B cell (primary cell): ENCODE measurements at regions not wholly inside any gene's neighbourhood (a gene's known extent, or its start where the extent isn't known, plus 50 kb on each side); places are given as distances from the start of the nearest gene placed in this dataset.

Experiments
- ATAC-seq: fragments of 200-7000 bp; cut with Tn5 transposase; one replicate; pipeline ENCODE4 v1.10.0; 2021; ENCODE audit warnings: low read depth, mild to moderate bottlenecking, moderate number of reproducible peaks, moderate library complexity
- CTCF ChIA-PET: fragments of 350-600 bp; sonication (Branson Sonifier 250); formaldehyde crosslinking; loops from one replicate; lab custom pipeline; 2021; ENCODE audit warnings: antibody characterized with exemption, inconsistent platforms; lab: Charles Lee
- POLR2A ChIA-PET: fragments of 350-600 bp; sonication (Branson Sonifier 250); formaldehyde crosslinking; loops from one replicate; lab custom pipeline; 2021; ENCODE audit warnings: antibody characterized with exemption; lab: Charles Lee
- DNase-seq: peaks from one replicate; pipeline ENCODE4 v3.0.0; 2013
- H2AFZ ChIP-seq: 2 replicates; pipeline ENCODE4 v1.6.1; 2012; ENCODE audit warnings: mild to moderate bottlenecking, low read depth, low read length; ENCODE audit not compliant: insufficient read depth, poor library complexity, severe bottlenecking
- H3K27ac ChIP-seq, 2 donors: 1 replicate in 1 of 2; 2 replicates in 1 of 2; pipeline ENCODE4 v1.5.1; 2012 to 2013; ENCODE audit warnings: low read length in 2 of 2, mild to moderate bottlenecking in 2 of 2, moderate library complexity in 1 of 2
- H3K27me3 ChIP-seq, 4 experiments: fragments of 200-600 bp in 1 of 4; sonication (generic) in 1 of 4; replicated peaks in 1 of 4; 1 replicate in 2 of 4; 2 replicates in 2 of 4; pipeline versions ENCODE4 v1.6.1 to v1.7.0; 2013 to 2016; ENCODE audit warnings: low read length in 3 of 4, mild to moderate bottlenecking in 2 of 4, mixed read lengths in 1 of 4, moderate library complexity in 1 of 4; ENCODE audit not compliant: insufficient read depth in 4 of 4, control insufficient read depth in 3 of 4; ENCODE audit errors: control extremely low read depth in 1 of 4
- H3K36me3 ChIP-seq, 2 experiments: replicated peaks in 1 of 2; 1 replicate in 1 of 2; 2 replicates in 1 of 2; pipeline versions ENCODE4 v1.6.1 to v1.7.1; 2013; ENCODE audit warnings: low read length in 1 of 2; ENCODE audit not compliant: insufficient read depth in 2 of 2, control insufficient read depth in 1 of 2; ENCODE audit errors: control extremely low read depth in 1 of 2, extremely low read depth in 1 of 2
- H3K4me1 ChIP-seq, 2 donors: fragments of 200-600 bp in 1 of 2; sonication (generic) in 1 of 2; 1 replicate in 1 of 2; 2 replicates in 1 of 2; pipeline versions ENCODE4 v1.5.1 to v1.6.1; 2013 to 2017; ENCODE audit warnings: low read length in 2 of 2; ENCODE audit not compliant: control insufficient read depth in 2 of 2, insufficient read depth in 2 of 2
- H3K4me2 ChIP-seq: replicated peaks from 2 replicates; pipeline ENCODE3; 2012; ENCODE audit warnings: mild to moderate bottlenecking, low read depth, low read length; ENCODE audit not compliant: poor library complexity, severe bottlenecking
- H3K4me3 ChIP-seq, 5 experiments: fragments of 200-600 bp in 1 of 5; sonication (generic) in 1 of 5; 1 replicate in 3 of 5; 2 replicates in 2 of 5; pipeline versions ENCODE4 v1.5.1 to v1.7.0; 2011 to 2016; ENCODE audit warnings: low read length in 4 of 5, mild to moderate bottlenecking in 4 of 5, low read depth in 2 of 5, control low read depth in 1 of 5, moderate library complexity in 1 of 5; ENCODE audit not compliant: insufficient read depth in 1 of 5; ENCODE audit errors: control extremely low read depth in 1 of 5, extremely low read depth in 1 of 5
- H3K79me2 ChIP-seq: fragments of 200-600 bp; sonication (generic); one replicate; pipeline ENCODE4 v1.6.0; 2016; ENCODE audit warnings: low read length; ENCODE audit not compliant: control insufficient read depth, insufficient read depth
- H3K9ac ChIP-seq: fragments of 200-600 bp; sonication (generic); 2 replicates; pipeline ENCODE4 v1.6.1; 2017; ENCODE audit warnings: mild to moderate bottlenecking, low read length, moderate library complexity
- H3K9me3 ChIP-seq, 3 donors: one replicate each; pipeline versions ENCODE4 v1.6.1 to v1.7.1; 2013; ENCODE audit warnings: low read length in 2 of 3; ENCODE audit not compliant: control insufficient read depth in 2 of 3, insufficient read depth in 1 of 3; ENCODE audit errors: control extremely low read depth in 1 of 3
- H4K20me1 ChIP-seq: 2 replicates; pipeline ENCODE4 v1.6.0; 2012; ENCODE audit warnings: mild to moderate bottlenecking, low read length; ENCODE audit not compliant: insufficient read depth, control insufficient read depth, poor library complexity, severe bottlenecking
- H3K27ac Mint-ChIP-seq: one replicate; pipeline ENCODE4 v1.8.0; 2021; ENCODE audit warnings: mixed read lengths
- H3K27me3 Mint-ChIP-seq: one replicate; pipeline ENCODE4 v1.8.0; 2021; ENCODE audit warnings: mixed read lengths
- H3K4me1 Mint-ChIP-seq: one replicate; pipeline ENCODE4 v1.8.0; 2021; ENCODE audit warnings: mixed read lengths
- H3K4me3 Mint-ChIP-seq: one replicate; pipeline ENCODE4 v1.8.0; 2021; ENCODE audit warnings: mixed read lengths
- H3K9me3 Mint-ChIP-seq: one replicate; pipeline ENCODE4 v1.8.0; 2022; ENCODE audit warnings: mixed read lengths; ENCODE audit not compliant: insufficient read depth
- EZH2 ChIP-seq: IDR thresholded peaks from 2 replicates; pipeline ENCODE4 v1.6.1; 2012; ENCODE audit warnings: borderline replicate concordance, low read depth, mild to moderate bottlenecking, moderate library complexity, low read length; ENCODE audit not compliant: insufficient read depth, poor library complexity, severe bottlenecking
- WGBS: methylation state at CpG from one replicate; pipeline ENCODE4 v1.1.5; 2013; ENCODE audit warnings: missing lambda C conversion rate; ENCODE audit not compliant: insufficient coverage; 5-methylcytosine and 5-hydroxymethylcytosine counted together
- intact Hi-C: fragments of 100-400 bp; cut with micrococcal nuclease; formaldehyde crosslinking; loops from one replicate; pipeline ENCODE4 v1.10.0; 2022
- TF ChIP-seq, protein P1 (sequence below): fragments of 200-600 bp; IDR thresholded peaks from one replicate; pipeline ENCODE4 v1.8.0; 2022; ENCODE audit warnings: antibody characterized with exemption, mild to moderate bottlenecking

DNA sequence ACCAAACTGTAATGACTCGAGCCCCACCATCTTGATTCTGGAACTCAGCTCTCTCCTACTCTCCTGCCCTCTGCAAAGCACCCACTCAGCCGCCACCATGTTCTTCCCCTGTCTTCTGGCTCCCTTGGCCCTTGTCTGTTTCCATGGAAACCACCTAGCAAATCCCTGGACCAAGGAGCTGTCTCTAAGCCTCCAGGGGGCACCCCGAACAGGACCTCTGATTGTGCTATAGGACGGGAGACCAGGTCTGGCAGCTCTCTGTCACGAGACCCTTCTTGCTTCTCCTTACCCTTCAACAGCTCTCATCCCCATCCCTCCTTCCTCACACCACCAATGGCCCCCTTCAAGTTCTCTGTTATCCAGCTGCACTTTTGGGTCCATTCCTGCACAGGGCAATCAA lies 277.7 kb upstream of the ZNF507 start:
- POLR2A ChIA-PET = no interaction called here
- H3K9me3 Mint-ChIP-seq = peaks cover 2% of the 10 kb centered on the region

DNA sequence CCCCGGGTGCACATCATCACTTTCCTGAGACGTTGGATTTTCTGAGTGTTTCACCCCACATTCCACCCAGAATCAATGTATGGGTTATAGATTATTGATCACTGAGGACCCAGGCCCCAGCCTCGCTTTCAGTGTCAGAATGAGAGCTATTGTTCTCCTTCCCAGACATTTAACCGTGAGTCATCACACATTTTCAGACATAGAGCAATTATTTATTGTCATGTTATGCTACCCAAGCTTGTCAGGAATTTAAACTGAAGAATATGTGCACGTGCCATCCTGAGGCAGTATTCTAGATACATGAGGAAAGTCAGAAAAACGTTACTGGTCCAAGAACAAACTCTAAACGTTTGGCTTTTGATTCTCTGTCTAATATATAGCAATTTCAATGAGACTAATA lies 276.6 kb upstream of the ZNF507 start:
- Mint-ChIP-seq H3K4me3 (no peak overlapping the region), H3K27me3 (no peaks in the 10 kb centered on the region), H3K27ac (no peak overlapping the region), H3K9me3 (peaks cover 2% of the 10 kb centered on the region), H3K4me1 (no peaks in the 10 kb centered on the region)
- no CpG with 5 or more reads among the region's 7 CpGs for WGBS
- H3K79me2 ChIP-seq = no peaks in the 10 kb centered on the region
- POLR2A ChIA-PET = no interaction called here
- H3K4me3 ChIP-seq = no peak overlapping the region
- DNase-seq = no peak
- no peaks in the 10 kb centered on the region for H3K36me3 ChIP-seq
- no peaks in the 10 kb centered on the region for H3K27me3 ChIP-seq
- no peak overlapping the region for H3K9ac ChIP-seq
- H3K27ac ChIP-seq = no peak overlapping the region
- ATAC-seq = no peak
- H3K9me3 ChIP-seq = peaks cover 0 to 28% (median 0%) of the 10 kb centered on the region in 3 donors
- no peak overlapping the region for H2AFZ ChIP-seq
- no peaks in the 10 kb centered on the region for H4K20me1 ChIP-seq
- no peaks in the 10 kb centered on the region for H3K4me1 ChIP-seq
- TF ChIP-seq EZH2 = no peak
- TF ChIP-seq, protein P1, sequence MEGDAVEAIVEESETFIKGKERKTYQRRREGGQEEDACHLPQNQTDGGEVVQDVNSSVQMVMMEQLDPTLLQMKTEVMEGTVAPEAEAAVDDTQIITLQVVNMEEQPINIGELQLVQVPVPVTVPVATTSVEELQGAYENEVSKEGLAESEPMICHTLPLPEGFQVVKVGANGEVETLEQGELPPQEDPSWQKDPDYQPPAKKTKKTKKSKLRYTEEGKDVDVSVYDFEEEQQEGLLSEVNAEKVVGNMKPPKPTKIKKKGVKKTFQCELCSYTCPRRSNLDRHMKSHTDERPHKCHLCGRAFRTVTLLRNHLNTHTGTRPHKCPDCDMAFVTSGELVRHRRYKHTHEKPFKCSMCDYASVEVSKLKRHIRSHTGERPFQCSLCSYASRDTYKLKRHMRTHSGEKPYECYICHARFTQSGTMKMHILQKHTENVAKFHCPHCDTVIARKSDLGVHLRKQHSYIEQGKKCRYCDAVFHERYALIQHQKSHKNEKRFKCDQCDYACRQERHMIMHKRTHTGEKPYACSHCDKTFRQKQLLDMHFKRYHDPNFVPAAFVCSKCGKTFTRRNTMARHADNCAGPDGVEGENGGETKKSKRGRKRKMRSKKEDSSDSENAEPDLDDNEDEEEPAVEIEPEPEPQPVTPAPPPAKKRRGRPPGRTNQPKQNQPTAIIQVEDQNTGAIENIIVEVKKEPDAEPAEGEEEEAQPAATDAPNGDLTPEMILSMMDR = no peak
- H3K4me2 ChIP-seq = no peak overlapping the region
- intact Hi-C loops = no loop called here
- CTCF ChIA-PET = no interaction called here

More for the DNA sequence above, 277.7 kb upstream of the ZNF507 start:
- Histone ChIP-seq H2AFZ (no peak overlapping the region), H4K20me1 (no peaks in the 10 kb centered on the region), H3K27ac (no peak overlapping the region), H3K9me3 (peaks cover 0 to 25% (median 0%) of the 10 kb centered on the region in 3 donors), H3K9ac (no peak overlapping the region), H3K4me3 (no peak overlapping the region), H3K36me3 (no peaks in the 10 kb centered on the region), H3K4me1 (no peaks in the 10 kb centered on the region), H3K4me2 (no peak overlapping the region), H3K79me2 (no peaks in the 10 kb centered on the region), H3K27me3 (no peaks in the 10 kb centered on the region)
- H3K4me3 Mint-ChIP-seq = no peak overlapping the region
- DNase-seq (no peak), ATAC-seq (no peak)
- H3K27me3 Mint-ChIP-seq = no peaks in the 10 kb centered on the region
- TF ChIP-seq, protein P1 = no peak
- no peak for TF ChIP-seq EZH2
- intact Hi-C loops = no loop called here
- WGBS = 71% methylated on average over 5 of the region's 5 CpGs
- no peak overlapping the region for H3K27ac Mint-ChIP-seq
- CTCF ChIA-PET = no interaction called here
- H3K4me1 Mint-ChIP-seq = no peaks in the 10 kb centered on the region
